Esophagus muscularis mucosa (tissue), 2 donors: ENCODE measurements at regions not wholly inside any gene's neighbourhood (a gene's known extent, or its start where the extent isn't known, plus 50 kb on each side); places are given as distances from the start of the nearest gene placed in this dataset.
"Not testable (repeated sequence)": the region's sequence is repeated elsewhere in the genome, so short reads cannot be mapped to it uniquely, and the experiment has no call there.

Experiments
- EP300 ChIP-seq: sonication (generic); formaldehyde crosslinking; IDR thresholded peaks from one replicate; pipeline ENCODE4 v1.6.1; 2017; ENCODE audit warnings: antibody characterized with exemption
- POLR2A ChIP-seq: fragments of 450-650 bp; IDR thresholded peaks from one replicate; pipeline ENCODE4 v1.6.1; 2017; ENCODE audit warnings: antibody characterized with exemption, moderate library complexity, mild to moderate bottlenecking, low read depth

DNA sequence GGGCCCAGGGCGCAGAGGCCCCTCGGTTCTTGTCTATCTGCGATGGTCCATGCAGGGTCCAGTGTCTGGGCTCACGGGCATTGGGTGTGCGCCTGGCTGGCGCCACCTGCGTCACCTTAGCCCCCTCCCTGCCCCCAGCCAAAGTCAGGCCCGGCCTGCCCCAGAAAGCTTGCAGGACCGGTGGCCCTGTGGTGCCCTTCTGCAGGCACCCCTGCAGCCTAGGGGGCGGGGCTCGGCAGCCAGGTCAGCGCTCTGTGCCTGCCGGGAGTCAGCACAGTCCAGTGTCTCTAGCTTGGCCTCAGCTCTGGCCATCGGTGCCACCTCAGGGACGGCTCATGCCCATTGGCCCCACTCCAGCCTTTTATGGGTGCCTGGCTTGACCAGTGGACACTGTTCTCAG is 99.7 kb downstream of the TMEM121 start:
- TF ChIP-seq POLR2A, EP300: not testable (repeated sequence)
